ENCODE measurements at regions not wholly inside any gene's neighbourhood (a gene's known extent, or its start where the extent isn't known, plus 50 kb on each side); places are given as distances from the start of the nearest gene placed in this dataset.

DNA sequence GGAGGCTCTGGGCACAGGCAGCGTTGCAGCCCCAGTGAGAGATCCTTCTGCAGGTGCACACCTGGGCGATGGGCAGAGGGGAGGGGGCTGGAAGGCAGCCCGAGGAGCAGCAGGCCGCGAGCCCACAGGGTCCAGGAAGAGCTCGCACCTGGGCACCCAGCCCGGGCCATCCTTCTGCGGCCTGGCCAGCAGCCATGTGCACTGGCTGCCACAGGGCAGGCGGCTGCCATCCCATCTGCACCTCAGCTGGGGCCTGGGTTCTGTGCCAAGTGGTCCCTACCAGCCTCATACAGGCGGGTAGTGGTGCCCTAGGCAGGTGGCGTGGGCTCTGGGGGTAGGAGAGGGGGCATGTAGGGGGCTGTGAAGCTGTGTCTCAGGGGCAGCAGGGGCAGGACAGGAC lies 197.2 kb downstream of the RBFOX3 start (continued):
- TF ChIP-seq ZNF512 (CRISPR knock-in tag; IDR thresholded peaks at IDR 0.05; ENCODE audit: borderline replicate concordance) (no peak), TCF7 (CRISPR knock-in tag; IDR thresholded peaks at IDR 0.05; ENCODE audit: low read depth) (no peak), KAT7 (CRISPR knock-in tag; IDR thresholded peaks at IDR 0.05; ENCODE audit: borderline replicate concordance) (no peak), ESRRA (CRISPR knock-in tag; IDR thresholded peaks at IDR 0.05; ENCODE audit: borderline replicate concordance) (no peak), NFATC4 (CRISPR knock-in tag; IDR thresholded peaks at IDR 0.05) (no peak), NR2C2 (CRISPR knock-in tag; IDR thresholded peaks at IDR 0.05) (no peak), GABPB1 (CRISPR knock-in tag; IDR thresholded peaks at IDR 0.05) (no peak), OVOL2 (CRISPR knock-in tag; IDR thresholded peaks at IDR 0.05; ENCODE audit: borderline replicate concordance) (no peak), NR3C1 (CRISPR knock-in tag; conservative IDR thresholded peaks at IDR 0.05; ENCODE audit: low read depth) (no peak)
- TF ChIP-seq, protein P1, sequence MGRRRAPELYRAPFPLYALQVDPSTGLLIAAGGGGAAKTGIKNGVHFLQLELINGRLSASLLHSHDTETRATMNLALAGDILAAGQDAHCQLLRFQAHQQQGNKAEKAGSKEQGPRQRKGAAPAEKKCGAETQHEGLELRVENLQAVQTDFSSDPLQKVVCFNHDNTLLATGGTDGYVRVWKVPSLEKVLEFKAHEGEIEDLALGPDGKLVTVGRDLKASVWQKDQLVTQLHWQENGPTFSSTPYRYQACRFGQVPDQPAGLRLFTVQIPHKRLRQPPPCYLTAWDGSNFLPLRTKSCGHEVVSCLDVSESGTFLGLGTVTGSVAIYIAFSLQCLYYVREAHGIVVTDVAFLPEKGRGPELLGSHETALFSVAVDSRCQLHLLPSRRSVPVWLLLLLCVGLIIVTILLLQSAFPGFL (CRISPR knock-in tag; IDR thresholded peaks at IDR 0.05; ENCODE audit: borderline replicate concordance): no peak

DNA sequence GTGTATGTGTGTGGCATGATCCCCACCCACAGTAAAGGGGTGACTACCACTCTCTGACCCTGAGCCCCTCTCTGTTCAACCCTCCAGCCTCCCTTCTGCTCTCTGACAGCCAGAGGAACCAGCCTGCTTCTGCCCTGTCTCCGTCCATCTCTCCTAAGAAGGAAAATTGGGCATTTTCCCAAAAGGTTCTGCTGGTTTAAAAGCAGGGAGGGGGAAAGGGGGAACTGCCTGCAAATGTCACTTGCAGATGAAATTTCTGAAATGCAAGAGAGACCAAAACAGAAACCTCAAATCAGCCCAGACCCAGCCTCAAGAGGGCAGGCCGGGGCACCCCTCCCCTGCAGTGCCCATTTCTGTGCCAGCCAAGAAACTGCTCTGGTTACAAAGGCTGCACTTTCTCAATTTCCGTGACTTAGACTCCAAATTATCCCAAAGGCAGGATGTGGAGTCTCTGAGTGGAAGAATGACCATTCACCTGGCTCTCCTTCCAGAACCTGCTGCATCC lies 197.9 kb downstream of the RBFOX3 start:
- TF ChIP-seq ELF4 (CRISPR knock-in tag; IDR thresholded peaks at IDR 0.05; ENCODE audit: low read depth) (no peak), ZNF317 (CRISPR knock-in tag; IDR thresholded peaks at IDR 0.05; ENCODE audit: borderline replicate concordance, low read depth) (no peak), JAZF1 (CRISPR knock-in tag; IDR thresholded peaks at IDR 0.05) (no peak), JUN (CRISPR knock-in tag; IDR thresholded peaks at IDR 0.05) (no peak), RELA (CRISPR knock-in tag; IDR thresholded peaks at IDR 0.05; ENCODE audit: borderline replicate concordance) (no peak), ATF1 (CRISPR knock-in tag; IDR thresholded peaks at IDR 0.05) (no peak), ZNF263 (CRISPR knock-in tag; IDR thresholded peaks at IDR 0.05; ENCODE audit: low read depth) (no peak), HMGA2 (CRISPR knock-in tag; IDR thresholded peaks at IDR 0.05) (no peak), CREB1 (CRISPR knock-in tag; IDR thresholded peaks at IDR 0.05) (no peak), ARID4B (CRISPR knock-in tag; IDR thresholded peaks at IDR 0.05; ENCODE audit: borderline replicate concordance) (no peak)
- TF ChIP-seq, protein P2, sequence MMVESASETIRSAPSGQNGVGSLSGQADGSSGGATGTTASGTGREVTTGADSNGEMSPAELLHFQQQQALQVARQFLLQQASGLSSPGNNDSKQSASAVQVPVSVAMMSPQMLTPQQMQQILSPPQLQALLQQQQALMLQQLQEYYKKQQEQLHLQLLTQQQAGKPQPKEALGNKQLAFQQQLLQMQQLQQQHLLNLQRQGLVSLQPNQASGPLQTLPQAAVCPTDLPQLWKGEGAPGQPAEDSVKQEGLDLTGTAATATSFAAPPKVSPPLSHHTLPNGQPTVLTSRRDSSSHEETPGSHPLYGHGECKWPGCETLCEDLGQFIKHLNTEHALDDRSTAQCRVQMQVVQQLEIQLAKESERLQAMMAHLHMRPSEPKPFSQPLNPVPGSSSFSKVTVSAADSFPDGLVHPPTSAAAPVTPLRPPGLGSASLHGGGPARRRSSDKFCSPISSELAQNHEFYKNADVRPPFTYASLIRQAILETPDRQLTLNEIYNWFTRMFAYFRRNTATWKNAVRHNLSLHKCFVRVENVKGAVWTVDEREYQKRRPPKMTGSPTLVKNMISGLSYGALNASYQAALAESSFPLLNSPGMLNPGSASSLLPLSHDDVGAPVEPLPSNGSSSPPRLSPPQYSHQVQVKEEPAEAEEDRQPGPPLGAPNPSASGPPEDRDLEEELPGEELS (CRISPR knock-in tag; IDR thresholded peaks at IDR 0.05): no peak
- CTCF ChIA-PET: interaction anchor here (2.3 to 3.2 kb wide), 2 partner anchors 12 to 296 kb away, joined by 9 to 28 read pairs; no protein-coding TSS in a partner anchor
- POLR2A ChIA-PET: no interaction called here
- peaks cover 9% of the 10 kb centered on the region; the same call in 1 of the 2 replicates for H3K4me1 Mint-ChIP-seq
- no peaks in the 10 kb centered on the region for H3K36me3 Mint-ChIP-seq
- no peak for ATAC-seq
- no peak for DNase-seq (ENCODE audit: low spot score)
- H3K27me3 Mint-ChIP-seq (ENCODE audit: low read depth): no peaks in the 10 kb centered on the region
- H3K4me3 Mint-ChIP-seq: no peak overlapping the region
- H3K9me3 Mint-ChIP-seq: no peaks in the 10 kb centered on the region
- H3K27ac Mint-ChIP-seq: no peak overlapping the region

Measured in WTC11 (cell line).